Embryonic facial prominence (tissue), 1 donor: ENCODE measurements at regions not wholly inside any gene's neighbourhood (a gene's known extent, or its start where the extent isn't known, plus 50 kb on each side); places are given as distances from the start of the nearest gene placed in this dataset.
"Not testable (repeated sequence)": the region's sequence is repeated elsewhere in the genome, so short reads cannot be mapped to it uniquely, and the experiment has no call there.

Source experiments
- DNase-seq: peaks from one replicate; pipeline ENCODE4 v3.0.0-alpha.2; 2016; ENCODE audit errors: extremely low spot score

GRCh38 chr1:55544826-55545225 is 329.7 kb upstream of the USP24 start:
- no peak for DNase-seq

GRCh38 chr1:55542901-55543504 is 327.8 kb upstream of the USP24 start:
- no peak for DNase-seq

GRCh38 chr1:55541296-55541695 is 326.1 kb upstream of the USP24 start:
- no peak for DNase-seq

- DNase-seq, result no peak
Measured at GRCh38 chr1:55539652-55540512, 324.7 kb upstream of the USP24 start.

GRCh38 chr1:55538428-55538827 is 323.3 kb upstream of the USP24 start:
- DNase-seq, result no peak

- no peak for DNase-seq
Measured at GRCh38 chr1:55536545-55536865, 321.3 kb upstream of the USP24 start.

- DNase-seq, result no peak
Measured at GRCh38 chr1:55535724-55536544, 320.8 kb upstream of the USP24 start.

- no peak for DNase-seq
Measured at GRCh38 chr1:55534565-55535121, 319.5 kb upstream of the USP24 start.

- DNase-seq, result no peak
Measured at GRCh38 chr1:55531644-55532043, 316.5 kb upstream of the USP24 start.

- DNase-seq, result no peak
Measured at GRCh38 chr1:55530749-55531478, 315.8 kb upstream of the USP24 start.

- DNase-seq, result no peak
Measured at GRCh38 chr1:55529017-55529416, 313.9 kb upstream of the USP24 start.

GRCh38 chr1:55527831-55528230 is 312.7 kb upstream of the USP24 start:
- no peak for DNase-seq

GRCh38 chr1:55526716-55527115 is 311.6 kb upstream of the USP24 start:
- no peak for DNase-seq

GRCh38 chr1:55524006-55524405 is 308.8 kb upstream of the USP24 start:
- DNase-seq, result no peak

GRCh38 chr1:55522982-55523381 is 307.8 kb upstream of the USP24 start:
- no peak for DNase-seq

GRCh38 chr1:55522353-55522903 is 307.3 kb upstream of the USP24 start:
- no peak for DNase-seq

- no peak for DNase-seq
Measured at GRCh38 chr1:55520861-55521260, 305.7 kb upstream of the USP24 start.

- DNase-seq, result no peak
Measured at GRCh38 chr1:55519937-55520683, 304.9 kb upstream of the USP24 start.

- no peak for DNase-seq
Measured at GRCh38 chr1:55519276-55519675, 304.1 kb upstream of the USP24 start.

GRCh38 chr1:55517036-55517435 is 301.9 kb upstream of the USP24 start:
- DNase-seq, result no peak

- DNase-seq, result not testable (repeated sequence)
Measured at GRCh38 chr1:55514571-55514970, 299.4 kb upstream of the USP24 start.
